ENCODE measurements at regions not wholly inside any gene's neighbourhood (a gene's known extent, or its start where the extent isn't known, plus 50 kb on each side); places are given as distances from the start of the nearest gene placed in this dataset.

GRCh38 chr12:38386205-38386985, 69.8 kb downstream of the ALG10B start:
- no peak for TF ChIP-seq CTCF (conservative IDR thresholded peaks at IDR 0.05)
- TF ChIP-seq ZFX (IDR thresholded peaks at IDR 0.05) = no peak

Measured in C4-2B (cell line).